HCT116 (cell line): ENCODE measurements at regions not wholly inside any gene's neighbourhood (a gene's known extent, or its start where the extent isn't known, plus 50 kb on each side); places are given as distances from the start of the nearest gene placed in this dataset.

Source experiments
- ATAC-seq: fragments of 200-7000 bp; cut with Tn5 transposase; 2 replicates; pipeline ENCODE4 v1.9.1; 2020; ENCODE audit warnings: mild to moderate bottlenecking, moderate library complexity
- BruUV-seq: library from RNA; stranded (reverse); fragments of 400-500 nt; replicated peaks from 2 replicates; lab custom pipeline; 2021; lab: Mats Ljungman, UMichigan
- CTCF ChIA-PET: fragments of 300-600 bp; sonication (Branson Sonifier 250); formaldehyde crosslinking; loops from one replicate; lab custom pipeline; 2021; ENCODE audit warnings: antibody characterized with exemption; lab: Charles Lee
- POLR2A ChIA-PET: fragments of 300-600, 350-600 bp; sonication (Branson Sonifier 250); formaldehyde crosslinking; loops from one replicate; lab custom pipeline; 2021; ENCODE audit warnings: antibody characterized with exemption; lab: Charles Lee
- RAD21 ChIA-PET, 2 experiments: fragments of 300-600 bp; sonication (Branson Sonifier 250); formaldehyde crosslinking; loops; one replicate each; lab custom pipeline; 2023; ENCODE audit warnings: low total read pairs in 2 of 2; ENCODE audit not compliant: uncharacterized antibody in 2 of 2, unreplicated experiment in 2 of 2, low non-redundant PET in 1 of 2; lab: Charles Lee
- DNase-seq: peaks from one replicate; pipeline ENCODE4 v3.0.0-alpha.2; 2010; ENCODE audit warnings: low read depth, low spot score
- H2AFZ ChIP-seq: fragments of 200-600 bp; shearing (Covaris generic), sonication (generic); 2 replicates; pipeline ENCODE4 v1.6.1; 2017; ENCODE audit warnings: low read depth, mixed run types, mixed read lengths, antibody characterized with exemption, low read length; ENCODE audit not compliant: poor library complexity, severe bottlenecking
- H3K27ac ChIP-seq: 2 replicates; pipeline ENCODE4 v1.5.1; 2012; ENCODE audit warnings: low read depth, low read length
- H3K27me3 ChIP-seq: fragments of 200-600 bp; sonication (generic); 2 replicates; pipeline ENCODE4 v1.6.1; 2016; ENCODE audit warnings: mixed run types, low read length, mixed read lengths; ENCODE audit not compliant: insufficient read depth
- H3K36me3 ChIP-seq, 2 experiments: fragments of 200-500 bp in 1 of 2; fragments of 200-600 bp in 1 of 2; sonication (Bioruptor generic) in 1 of 2; sonication (generic) in 1 of 2; 2 replicates each; pipeline versions ENCODE4 v1.5.1 to v1.6.1; 2014 to 2016; ENCODE audit warnings: low read length in 2 of 2, inconsistent platforms in 1 of 2, mixed read lengths in 1 of 2, mixed run types in 1 of 2; ENCODE audit not compliant: insufficient read depth in 2 of 2, control insufficient read depth in 1 of 2
- H3K4me1 ChIP-seq, 2 experiments: fragments of 200-600 bp in 1 of 2; sonication (generic) in 1 of 2; 2 replicates each; pipeline versions ENCODE4 v1.5.1 to v1.6.1; 2012 to 2017; ENCODE audit warnings: low read length in 2 of 2, inconsistent platforms in 1 of 2, mild to moderate bottlenecking in 1 of 2, mixed read lengths in 1 of 2, mixed run types in 1 of 2, moderate library complexity in 1 of 2; ENCODE audit not compliant: insufficient read depth in 2 of 2, control insufficient read depth in 1 of 2
- H3K4me2 ChIP-seq: fragments of 200-600 bp; sonication (generic); 2 replicates; pipeline ENCODE4 v1.6.1; 2017; ENCODE audit warnings: mixed run types, low read length, mixed read lengths
- H3K4me3 ChIP-seq, 2 experiments: fragments of 200-600 bp in 1 of 2; sonication (generic) in 1 of 2; replicated peaks in 1 of 2; 2 replicates each; pipeline ENCODE4 v1.5.1; 2011 to 2016; ENCODE audit warnings: low read length in 2 of 2, control low read depth in 1 of 2, low read depth in 1 of 2, mild to moderate bottlenecking in 1 of 2, mixed read lengths in 1 of 2, mixed run types in 1 of 2
- H3K79me2 ChIP-seq: fragments of 200-600 bp; sonication (generic); 2 replicates; pipeline ENCODE4 v1.6.1; 2017; ENCODE audit warnings: mild to moderate bottlenecking, mixed run types, low read length, moderate library complexity, mixed read lengths; ENCODE audit not compliant: insufficient read depth
- H3K9ac ChIP-seq: fragments of 200-600 bp; sonication (generic); 2 replicates; pipeline ENCODE4 v1.6.1; 2016; ENCODE audit warnings: low read length, mixed read lengths
- H3K9me2 ChIP-seq: fragments of 200-600 bp; sonication (generic), shearing (Covaris generic); 2 replicates; pipeline ENCODE4 v1.6.1; 2017; ENCODE audit warnings: mixed run types, mild to moderate bottlenecking, moderate library complexity; ENCODE audit not compliant: insufficient read depth
- H3K9me3 ChIP-seq, 2 experiments: fragments of 200-500 bp in 1 of 2; fragments of 200-600 bp in 1 of 2; sonication (Bioruptor generic) in 1 of 2; sonication (generic) in 1 of 2; 2 replicates each; pipeline ENCODE4 v1.6.1; 2014 to 2017; ENCODE audit warnings: low read length in 2 of 2, mixed read lengths in 2 of 2, inconsistent platforms in 1 of 2, low read depth in 1 of 2, mild to moderate bottlenecking in 1 of 2, mixed run types in 1 of 2, moderate library complexity in 1 of 2; ENCODE audit not compliant: control insufficient read depth in 1 of 2, insufficient read depth in 1 of 2
- H4K20me1 ChIP-seq: fragments of 200-600 bp; sonication (generic), shearing (Covaris generic); 2 replicates; pipeline ENCODE4 v1.6.1; 2017; ENCODE audit warnings: mixed run types, mild to moderate bottlenecking, moderate library complexity; ENCODE audit not compliant: insufficient read depth
- ELF1 ChIP-seq: IDR thresholded peaks from 2 replicates; pipeline ENCODE4 v1.6.1; 2012; ENCODE audit warnings: low read depth, borderline replicate concordance
- EZH2 ChIP-seq: fragments of 200-600 bp; sonication (generic); IDR thresholded peaks from 2 replicates; pipeline ENCODE4 v1.6.1; 2017; ENCODE audit warnings: antibody characterized with exemption, mixed run types
- FOSL1 ChIP-seq: IDR thresholded peaks from 2 replicates; pipeline ENCODE4 v1.6.1; 2012; ENCODE audit warnings: low read depth
- MAX ChIP-seq: IDR thresholded peaks from 2 replicates; pipeline ENCODE4 v1.6.1; 2012
- YY1 ChIP-seq: IDR thresholded peaks from 2 replicates; pipeline ENCODE4 v1.6.1; 2011; ENCODE audit warnings: low read length, low read depth, moderate library complexity, mild to moderate bottlenecking; ENCODE audit not compliant: insufficient replicate concordance; ENCODE audit errors: extremely low read depth
- ZNF274 ChIP-seq: fragments of 200-500 bp; sonication (Bioruptor generic); IDR thresholded peaks from 2 replicates; pipeline ENCODE4 v1.6.1; 2014; ENCODE audit warnings: mild to moderate bottlenecking, low read depth, low read length, inconsistent platforms
- intact Hi-C: fragments of 100-400 bp; cut with micrococcal nuclease; formaldehyde crosslinking; loops from 2 replicates; pipeline ENCODE4 v1.10.0; 2022
- TF ChIP-seq, protein P1 (sequence below): IDR thresholded peaks from 2 replicates; pipeline ENCODE4 v1.6.1; 2012; ENCODE audit warnings: low read depth

DNA sequence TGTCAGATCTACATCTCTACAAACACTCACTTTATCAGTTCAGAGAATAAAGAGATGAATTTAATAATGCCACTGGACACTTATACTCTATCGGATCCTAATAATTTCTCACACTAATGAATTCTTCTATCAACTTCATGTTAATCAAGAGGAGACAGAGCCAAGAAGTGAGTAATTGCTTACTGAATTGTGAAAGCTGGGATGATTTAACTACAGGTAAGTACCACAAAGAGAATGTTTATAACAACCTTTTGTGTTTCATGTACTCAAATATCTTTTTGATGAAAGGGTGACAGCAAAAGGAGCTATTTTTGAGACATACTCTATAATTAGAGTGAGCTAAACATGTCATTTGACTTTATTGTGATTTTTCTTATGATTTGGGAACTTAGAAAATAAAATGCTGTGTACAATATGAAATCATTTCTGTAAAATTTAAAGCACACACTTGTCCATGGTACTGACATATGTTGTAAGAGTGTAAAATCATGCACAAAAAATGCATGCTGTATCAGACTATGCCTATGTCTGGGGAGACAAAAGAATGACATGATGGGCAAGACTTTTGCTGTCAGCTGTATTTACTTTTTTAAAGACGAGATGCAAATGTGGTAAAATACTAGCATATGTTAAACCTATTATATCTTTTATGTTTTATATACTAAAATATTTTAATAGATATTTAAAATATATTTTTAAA is 361.2 kb downstream of the CCER1 start:
- ATAC-seq: no peak
- Histone ChIP-seq H3K9me2 (no peaks in the 10 kb centered on the region), H3K9me3 (no peaks in the 10 kb centered on the region), H3K27me3 (no peaks in the 10 kb centered on the region), H3K27ac (no peak overlapping the region), H3K9ac (no peak overlapping the region), H3K36me3 (no peaks in the 10 kb centered on the region), H3K4me3 (no peak overlapping the region), H3K4me2 (no peak overlapping the region), H2AFZ (no peak overlapping the region), H3K4me1 (no peaks in the 10 kb centered on the region), H4K20me1 (no peaks in the 10 kb centered on the region), H3K79me2 (no peaks in the 10 kb centered on the region)
- DNase-seq: no peak
- POLR2A ChIA-PET: no interaction called here
- TF ChIP-seq YY1: no peak
- TF ChIP-seq, protein P1, sequence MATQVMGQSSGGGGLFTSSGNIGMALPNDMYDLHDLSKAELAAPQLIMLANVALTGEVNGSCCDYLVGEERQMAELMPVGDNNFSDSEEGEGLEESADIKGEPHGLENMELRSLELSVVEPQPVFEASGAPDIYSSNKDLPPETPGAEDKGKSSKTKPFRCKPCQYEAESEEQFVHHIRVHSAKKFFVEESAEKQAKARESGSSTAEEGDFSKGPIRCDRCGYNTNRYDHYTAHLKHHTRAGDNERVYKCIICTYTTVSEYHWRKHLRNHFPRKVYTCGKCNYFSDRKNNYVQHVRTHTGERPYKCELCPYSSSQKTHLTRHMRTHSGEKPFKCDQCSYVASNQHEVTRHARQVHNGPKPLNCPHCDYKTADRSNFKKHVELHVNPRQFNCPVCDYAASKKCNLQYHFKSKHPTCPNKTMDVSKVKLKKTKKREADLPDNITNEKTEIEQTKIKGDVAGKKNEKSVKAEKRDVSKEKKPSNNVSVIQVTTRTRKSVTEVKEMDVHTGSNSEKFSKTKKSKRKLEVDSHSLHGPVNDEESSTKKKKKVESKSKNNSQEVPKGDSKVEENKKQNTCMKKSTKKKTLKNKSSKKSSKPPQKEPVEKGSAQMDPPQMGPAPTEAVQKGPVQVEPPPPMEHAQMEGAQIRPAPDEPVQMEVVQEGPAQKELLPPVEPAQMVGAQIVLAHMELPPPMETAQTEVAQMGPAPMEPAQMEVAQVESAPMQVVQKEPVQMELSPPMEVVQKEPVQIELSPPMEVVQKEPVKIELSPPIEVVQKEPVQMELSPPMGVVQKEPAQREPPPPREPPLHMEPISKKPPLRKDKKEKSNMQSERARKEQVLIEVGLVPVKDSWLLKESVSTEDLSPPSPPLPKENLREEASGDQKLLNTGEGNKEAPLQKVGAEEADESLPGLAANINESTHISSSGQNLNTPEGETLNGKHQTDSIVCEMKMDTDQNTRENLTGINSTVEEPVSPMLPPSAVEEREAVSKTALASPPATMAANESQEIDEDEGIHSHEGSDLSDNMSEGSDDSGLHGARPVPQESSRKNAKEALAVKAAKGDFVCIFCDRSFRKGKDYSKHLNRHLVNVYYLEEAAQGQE: 0 out of 2 replicates have a peak, but pooled peaks have one; percentile 1
- CTCF ChIA-PET: no interaction called here
- BruUV-seq: no TSS peak
- intact Hi-C loops: no loop called here
- RAD21 ChIA-PET: no interaction called here

GRCh38 chr12:90589956-90590355 is 365.0 kb downstream of the CCER1 start:
- Histone ChIP-seq H3K27ac (no peak overlapping the region), H3K9me2 (no peaks in the 10 kb centered on the region), H3K79me2 (no peaks in the 10 kb centered on the region), H4K20me1 (no peaks in the 10 kb centered on the region), H3K36me3 (no peaks in the 10 kb centered on the region), H3K9me3 (no peaks in the 10 kb centered on the region), H3K9ac (no peak overlapping the region), H3K4me3 (no peak overlapping the region), H2AFZ (no peak overlapping the region), H3K27me3 (no peaks in the 10 kb centered on the region), H3K4me1 (no peaks in the 10 kb centered on the region), H3K4me2 (no peak overlapping the region)
- intact Hi-C loops: no loop called here
- CTCF ChIA-PET: no interaction called here
- ATAC-seq (no peak), DNase-seq (no peak)
- RAD21 ChIA-PET: no interaction called here
- no peak for TF ChIP-seq ELF1
- no peak for TF ChIP-seq FOSL1
- TF ChIP-seq ZNF274: no peak
- no peak for TF ChIP-seq MAX
- TF ChIP-seq EZH2: no peak
- POLR2A ChIA-PET: no interaction called here
- no TSS peak for BruUV-seq
